Daoy (cell line): ENCODE measurements at regions not wholly inside any gene's neighbourhood (a gene's known extent, or its start where the extent isn't known, plus 50 kb on each side); places are given as distances from the start of the nearest gene placed in this dataset.
A peak's percentile ranks its signal among the peaks of the same experiment; 100 is the strongest.
"Not testable (repeated sequence)": the region's sequence is repeated elsewhere in the genome, so short reads cannot be mapped to it uniquely, and the experiment has no call there.

Source experiments
- DNase-seq: peaks from one replicate; pipeline ENCODE4 v3.0.0-alpha.2; 2015; ENCODE audit warnings: low read depth

DNA sequence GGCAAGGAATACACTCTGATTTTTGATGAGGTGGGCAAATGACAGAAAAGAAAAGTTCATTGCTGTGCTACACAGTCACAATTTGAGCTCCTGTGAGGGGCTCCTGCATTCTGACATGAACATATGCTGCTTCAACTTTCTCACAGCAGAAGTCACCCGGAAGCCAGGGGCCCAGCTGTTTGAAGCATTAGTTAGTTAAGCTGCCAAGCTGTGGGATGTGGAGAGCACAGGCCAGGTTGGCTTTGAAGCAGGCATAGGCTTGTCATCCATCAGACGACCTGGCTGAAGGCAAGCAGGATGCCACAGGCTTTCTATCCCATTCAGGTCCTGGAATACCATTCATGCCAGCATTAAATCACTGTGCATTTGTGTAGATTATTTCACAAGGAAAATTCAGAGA, 63.1 kb downstream of the MTNR1B start:
- DNase-seq: no peak

DNA sequence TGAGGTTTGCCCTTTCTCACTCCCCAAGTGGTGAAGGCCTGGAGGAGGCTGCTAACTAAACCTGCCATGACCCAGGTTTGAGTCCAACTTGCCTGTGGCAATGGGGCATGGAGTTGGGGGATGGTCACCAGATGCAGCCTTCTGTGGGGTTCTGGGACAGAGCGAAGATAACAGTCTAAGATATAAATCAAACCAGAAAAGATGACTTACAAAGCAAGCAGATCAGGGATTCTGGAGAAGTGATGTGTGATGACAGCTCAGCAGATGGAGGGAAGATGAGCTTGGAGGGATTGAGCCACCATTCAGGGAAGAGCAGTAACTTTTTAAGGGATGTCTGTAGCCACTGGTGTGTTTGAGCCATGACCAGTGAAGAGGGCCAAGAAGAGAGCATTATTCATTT, 63.6 kb downstream of the MTNR1B start:
- DNase-seq: no peak

- no peak for DNase-seq
Measured at GRCh38 chr11:93034031-93034722, 64.7 kb downstream of the MTNR1B start.

DNA sequence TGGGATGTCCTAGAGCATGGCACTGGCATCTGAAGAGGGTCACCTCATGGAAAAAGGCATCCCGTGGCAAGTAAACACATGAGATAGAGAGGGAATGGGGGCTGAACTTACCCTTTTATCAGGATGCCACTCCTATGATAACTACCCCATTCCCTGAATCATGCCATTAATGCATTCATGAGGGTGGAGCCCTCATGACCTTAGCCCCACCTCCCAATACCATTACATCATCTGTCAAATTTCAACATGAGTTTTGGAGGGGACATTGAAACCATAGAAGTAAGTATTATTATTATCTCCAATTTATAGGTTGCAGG, 65.2 kb downstream of the MTNR1B start:
- no peak for DNase-seq

DNA sequence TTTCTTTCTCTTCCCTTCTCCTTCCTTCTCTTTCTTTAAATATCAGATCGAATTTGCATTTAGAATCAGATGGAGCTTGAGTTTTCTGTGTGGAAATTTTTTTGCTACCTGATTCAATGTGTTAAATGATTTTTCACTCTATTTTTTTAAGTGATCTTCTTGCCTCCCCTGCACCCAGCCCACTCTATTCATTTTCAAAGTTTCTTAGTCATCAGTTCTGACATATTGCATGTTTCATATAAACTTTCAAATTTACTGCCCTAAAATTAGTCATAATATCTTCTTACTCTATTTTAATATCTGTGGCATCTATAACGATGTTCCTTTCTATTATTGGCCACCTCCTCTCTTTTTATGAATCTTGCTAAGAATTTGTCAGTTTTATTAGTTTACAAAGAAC, 69.1 kb downstream of the MTNR1B start:
- DNase-seq: no peak

DNA sequence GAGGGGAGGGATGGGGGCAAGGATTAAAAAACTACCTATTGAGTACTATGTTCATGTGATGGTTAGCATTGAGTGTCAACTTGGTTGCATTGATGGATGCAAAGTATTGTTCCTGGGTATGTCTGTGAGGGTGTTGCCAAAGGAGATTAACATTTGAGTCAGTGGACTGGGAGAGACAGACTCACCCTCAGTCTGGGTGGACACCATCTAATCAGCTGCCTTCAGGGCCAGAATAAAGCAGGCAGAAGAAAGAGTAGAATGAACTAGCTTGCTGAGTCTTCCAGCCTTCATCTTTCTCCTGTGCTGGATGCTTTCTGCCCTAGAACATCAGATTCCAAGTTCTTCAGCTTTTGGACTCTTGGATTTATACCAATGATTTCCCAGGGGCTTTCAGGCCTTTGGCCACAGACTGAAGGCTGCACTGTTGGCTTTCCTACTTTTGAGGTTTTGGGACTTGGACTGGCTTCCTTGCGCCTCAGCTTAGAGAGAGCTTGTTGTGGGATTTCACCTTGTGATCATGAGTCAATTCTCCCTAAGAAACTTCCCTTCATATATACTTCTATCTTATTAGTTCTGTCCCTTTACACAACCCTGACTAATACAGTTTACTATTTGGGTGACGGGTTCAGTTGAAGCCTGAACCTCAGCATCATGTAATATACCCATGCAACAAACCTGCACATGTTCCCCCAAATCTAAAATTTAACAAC, 70.2 kb downstream of the MTNR1B start:
- DNase-seq: no peak

DNA sequence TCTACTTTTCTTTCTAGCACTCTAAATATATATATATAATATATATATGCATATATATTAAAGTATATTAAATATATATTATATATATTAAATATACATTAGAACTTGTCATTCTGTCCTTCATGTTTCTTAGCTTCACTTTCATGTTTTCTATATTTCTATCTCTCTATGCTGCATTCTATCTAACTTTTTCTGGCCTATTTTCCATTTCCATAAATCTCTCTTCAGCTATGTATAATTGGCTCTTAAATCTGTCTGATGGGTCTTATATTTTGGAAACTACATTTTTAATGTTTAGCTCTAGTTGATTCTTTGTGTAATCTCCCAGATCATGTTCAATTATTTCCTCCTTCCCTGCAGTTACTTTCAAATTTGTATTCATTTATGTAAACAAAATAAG, 72.2 kb downstream of the MTNR1B start:
- no peak for DNase-seq

DNA sequence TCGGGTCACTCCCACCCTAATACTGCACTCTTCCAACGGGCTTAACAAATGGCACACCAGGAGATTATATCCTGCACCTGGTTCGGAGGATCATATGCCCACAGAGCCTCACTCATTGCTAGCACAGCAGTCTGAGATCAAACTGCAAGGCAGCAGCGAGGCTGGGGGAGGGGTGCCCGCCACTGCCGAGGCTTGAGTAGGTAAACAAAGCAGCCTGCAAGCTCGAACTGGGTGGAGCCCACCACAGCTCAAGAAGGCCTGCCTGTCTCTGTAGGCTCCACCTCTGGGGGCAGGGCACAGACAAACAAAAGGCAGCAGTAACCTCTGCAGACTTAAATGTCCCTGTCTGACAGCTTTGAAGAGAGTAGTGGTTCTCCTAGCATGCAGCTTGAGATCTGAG, 73.7 kb downstream of the MTNR1B start:
- not testable (repeated sequence) for DNase-seq

GRCh38 chr11:93049740-93050139, 80.3 kb downstream of the MTNR1B start:
- no peak for DNase-seq

GRCh38 chr11:93051186-93051585, 81.7 kb downstream of the MTNR1B start:
- DNase-seq: no peak

DNA sequence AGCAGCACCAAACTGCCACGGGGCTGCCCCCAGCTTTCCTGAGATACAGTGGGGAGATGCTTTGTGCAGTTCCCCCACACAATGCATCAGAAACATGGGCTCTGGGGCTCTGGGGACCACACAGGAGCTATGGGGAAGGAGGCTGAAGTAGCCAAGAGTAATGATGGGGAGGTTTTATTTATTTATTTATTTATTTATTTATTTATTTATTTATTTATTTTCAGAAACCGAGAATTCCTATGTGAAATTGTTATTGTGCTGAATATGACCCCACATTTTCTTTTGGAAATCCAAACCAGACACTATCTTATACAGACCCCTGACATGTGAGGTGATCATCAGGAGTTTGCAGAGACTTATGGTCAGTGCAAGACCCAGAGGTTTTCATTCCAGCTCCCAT, 84.4 kb downstream of the MTNR1B start:
- no peak for DNase-seq

DNA sequence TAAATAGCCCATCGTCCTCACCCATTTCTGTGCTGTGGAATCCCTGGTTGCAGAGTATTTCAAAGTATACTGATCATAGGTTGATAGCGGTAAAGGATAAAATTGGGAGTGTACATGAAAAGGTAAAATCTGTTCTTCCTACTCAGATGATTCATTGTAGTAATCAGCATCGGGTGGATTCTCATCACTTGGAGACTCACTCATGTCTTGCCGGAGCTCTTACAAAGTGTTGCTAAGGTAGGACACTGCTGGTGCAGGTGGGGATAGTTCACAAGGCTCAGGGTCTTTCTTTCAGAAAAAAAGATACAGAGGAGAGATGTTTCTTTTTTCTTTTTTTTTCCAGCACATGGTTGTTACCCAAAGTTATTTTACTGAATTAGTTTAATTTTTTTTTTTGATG, 84.8 kb downstream of the MTNR1B start:
- no peak for DNase-seq

DNA sequence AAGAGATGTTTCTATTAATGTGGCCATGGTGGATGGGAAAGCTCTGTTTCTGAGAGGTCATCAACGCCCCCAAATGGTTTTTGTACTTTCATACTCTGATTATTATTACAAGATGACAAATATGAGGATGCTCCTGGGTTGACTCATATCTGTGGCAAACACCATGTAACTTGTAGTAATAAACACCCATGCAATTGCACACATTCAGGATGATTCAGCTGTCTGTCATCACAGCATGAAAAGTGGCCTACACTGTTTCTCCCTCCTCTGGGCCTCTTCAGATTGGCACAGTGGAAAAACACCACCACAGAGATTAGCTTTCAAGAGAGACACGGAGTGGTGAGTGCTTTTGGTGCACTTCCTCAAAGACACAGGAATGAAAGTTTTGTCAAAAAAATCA, 85.4 kb downstream of the MTNR1B start:
- DNase-seq: peak; percentile 80

DNA sequence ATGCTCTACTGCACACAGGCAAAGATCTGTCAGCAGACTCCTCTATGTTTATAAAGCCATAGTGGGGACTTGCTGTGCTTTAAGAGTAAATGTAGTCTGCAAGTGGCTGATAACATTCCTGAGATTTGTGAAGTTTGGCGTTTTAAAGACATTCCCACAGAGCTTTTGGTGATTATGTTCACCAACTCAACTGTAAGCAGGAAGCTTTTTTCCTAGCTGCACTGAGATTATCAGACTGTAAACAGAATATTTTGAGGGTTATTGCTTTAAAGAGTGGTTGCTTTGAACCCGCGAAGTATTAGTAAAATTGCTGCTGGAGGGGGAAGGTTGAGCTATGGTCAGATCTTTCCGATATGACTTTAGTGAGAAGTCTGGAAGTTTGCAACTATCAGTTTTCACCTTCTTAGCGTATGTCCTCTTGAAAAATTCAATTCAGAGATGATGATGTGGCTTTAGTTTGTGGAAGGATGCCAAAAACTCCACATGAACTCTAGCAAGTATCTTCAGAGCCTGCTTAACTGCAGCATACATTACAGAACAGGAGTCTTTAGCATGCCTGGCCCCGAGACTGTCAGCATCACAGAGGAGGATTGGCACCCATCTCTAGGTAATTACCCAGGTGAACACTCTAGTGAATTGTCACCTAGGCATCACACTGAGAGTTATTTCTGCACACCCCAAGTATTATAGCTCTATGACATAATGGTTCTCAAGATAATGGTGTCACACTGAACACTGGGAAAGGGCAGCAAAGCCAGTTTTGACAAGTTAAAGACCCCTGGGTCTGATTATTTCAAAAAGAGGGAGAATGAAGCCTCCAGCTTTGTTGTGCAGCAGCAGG, 89.9 kb downstream of the MTNR1B start:
- peak; percentile 6 for DNase-seq

GRCh38 chr11:93063086-93063485, 93.6 kb downstream of the MTNR1B start:
- no peak for DNase-seq

DNA sequence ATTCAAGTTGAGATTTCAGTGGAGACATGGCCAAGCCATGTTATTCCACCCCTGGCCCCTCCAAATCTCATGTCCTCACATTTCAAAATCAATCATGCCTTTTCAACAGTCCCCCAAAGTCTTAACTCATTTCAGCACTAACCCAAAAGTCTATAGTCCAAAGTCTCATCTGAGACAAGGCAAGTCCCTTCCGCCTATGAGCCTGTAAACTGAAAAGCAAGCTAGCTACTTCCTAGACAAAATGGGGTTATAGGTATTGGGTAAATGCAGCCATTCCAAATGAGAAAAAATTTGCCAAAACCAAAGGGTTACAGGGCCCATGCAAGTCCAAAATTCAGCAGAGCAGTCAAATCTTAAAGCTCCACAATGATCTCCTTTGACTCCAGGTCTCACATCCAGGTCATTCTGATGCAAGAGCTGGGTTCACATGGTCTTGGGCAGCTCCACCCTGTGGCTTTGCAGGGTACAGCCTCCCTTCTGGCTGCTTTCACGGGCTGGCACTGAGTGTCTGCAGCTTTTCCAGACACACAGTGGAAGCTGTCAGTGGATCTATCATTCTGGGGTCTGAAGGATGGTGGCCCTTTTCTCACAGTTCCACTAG, 95.7 kb downstream of the MTNR1B start:
- DNase-seq: not testable (repeated sequence)

- DNase-seq: no peak
Measured at GRCh38 chr11:93067881-93068390, 98.5 kb downstream of the MTNR1B start.

- no peak for DNase-seq
Measured at GRCh38 chr11:93072229-93072914, 102.9 kb downstream of the MTNR1B start.

- no peak for DNase-seq
Measured at GRCh38 chr11:93073026-93073425, 103.6 kb downstream of the MTNR1B start.

DNA sequence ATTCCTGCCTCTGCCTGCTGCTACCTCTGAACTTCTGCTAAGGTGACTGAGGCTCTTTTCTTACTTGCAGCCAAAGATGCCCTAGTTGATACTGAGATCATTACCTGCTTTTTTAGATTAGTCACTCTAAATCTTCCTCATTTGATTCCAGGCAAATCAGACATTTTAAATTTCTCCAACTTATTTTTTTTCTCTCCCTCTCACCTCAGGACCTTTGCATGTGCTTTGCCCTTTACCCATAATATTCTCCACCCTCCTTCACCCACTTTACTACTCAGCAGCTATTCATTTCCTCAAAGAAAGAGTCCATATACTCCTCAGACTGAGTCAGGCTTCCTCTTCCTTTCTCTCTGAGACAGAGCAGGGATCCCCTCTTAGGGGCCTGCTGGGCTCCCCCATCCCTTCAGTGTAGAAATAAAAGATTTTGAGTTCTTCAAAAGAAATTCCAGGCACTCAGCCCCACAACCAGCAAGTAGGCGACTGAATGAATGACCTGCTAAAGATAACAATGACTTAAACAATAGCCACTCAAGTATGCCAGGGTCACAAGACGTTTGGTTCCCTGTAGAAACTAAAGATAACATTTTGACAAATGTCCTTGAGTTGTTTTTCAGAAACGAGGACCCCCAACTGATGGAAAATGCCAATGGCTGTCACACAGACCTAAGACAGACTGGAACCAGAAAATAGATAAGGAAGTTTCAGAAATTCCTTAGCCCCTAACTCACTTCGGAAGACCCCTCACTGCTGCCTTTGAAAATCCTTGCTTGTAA, 104.2 kb downstream of the MTNR1B start:
- no peak for DNase-seq

DNA sequence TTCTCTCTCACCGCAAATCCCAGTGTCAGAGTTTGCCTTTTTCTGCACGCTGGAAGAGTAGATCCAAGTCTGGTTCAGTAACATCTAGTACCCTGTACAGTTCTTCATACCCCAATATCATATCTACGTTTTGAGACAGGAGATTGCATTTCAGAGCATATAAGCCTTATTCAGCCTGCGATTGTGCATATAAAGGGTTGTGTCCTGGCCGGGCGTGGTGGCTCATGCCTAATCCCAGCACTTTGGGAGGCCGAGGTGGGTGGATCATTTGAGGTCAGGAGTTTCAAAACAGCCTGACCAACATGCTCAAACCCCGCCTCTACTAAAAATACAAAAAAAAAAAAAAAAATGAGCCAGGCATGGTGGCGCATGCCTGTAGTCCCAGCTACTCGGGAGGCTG, 104.9 kb downstream of the MTNR1B start:
- no peak for DNase-seq
